Stimulated activated naive CD8-positive, alpha-beta T cell treated with anti-CD3 and anti-CD28 coated beads, Interleukin-15, amount 100 ng/mL, for 72 hours (primary cell): ENCODE measurements at regions not wholly inside any gene's neighbourhood (a gene's known extent, or its start where the extent isn't known, plus 50 kb on each side); places are given as distances from the start of the nearest gene placed in this dataset.

Source experiments
- ATAC-seq: fragments of 150-1000 bp; cut with Tn5 transposase; 2 replicates; pipeline ENCODE4 v1.10.0; 2021; ENCODE audit warnings: mild to moderate bottlenecking, moderate library complexity
- DNase-seq, 2 donors: peaks; one replicate each; pipeline ENCODE4 v3.0.0; 2021 to 2022
- H3K27ac Mint-ChIP-seq, 2 donors: one replicate each; pipeline ENCODE4 v1.8.0; 2022; ENCODE audit warnings: mild to moderate bottlenecking in 2 of 2, mixed read lengths in 2 of 2, moderate library complexity in 2 of 2
- H3K27me3 Mint-ChIP-seq: one replicate; pipeline ENCODE4 v1.8.0; 2022; ENCODE audit warnings: mixed read lengths
- H3K4me1 Mint-ChIP-seq: one replicate; pipeline ENCODE4 v1.8.0; 2022; ENCODE audit warnings: mild to moderate bottlenecking, mixed read lengths
- H3K4me3 Mint-ChIP-seq, 2 donors: one replicate each; pipeline ENCODE4 v1.8.0; 2022; ENCODE audit warnings: mild to moderate bottlenecking in 2 of 2, mixed read lengths in 2 of 2, moderate library complexity in 1 of 2
- H3K9me3 Mint-ChIP-seq, 2 donors: one replicate each; pipeline ENCODE4 v1.8.0; 2022; ENCODE audit warnings: mixed read lengths in 2 of 2

- peaks cover 3% of the 10 kb centered on the region for H3K27me3 Mint-ChIP-seq
- no peak overlapping the region for H3K4me3 Mint-ChIP-seq
- DNase-seq (no peak), ATAC-seq (no peak)
- H3K27ac Mint-ChIP-seq = no peak overlapping the region
- peaks cover 0 to 3% of the 10 kb centered on the region in 2 donors for H3K9me3 Mint-ChIP-seq
- H3K4me1 Mint-ChIP-seq = no peaks in the 10 kb centered on the region
Observed at GRCh38 chr6:84353459-84354423, 126.3 kb upstream of the CEP162 start.

- peaks cover 11% of the 10 kb centered on the region for H3K27me3 Mint-ChIP-seq
- ATAC-seq (no peak), DNase-seq (no peak)
- H3K4me1 Mint-ChIP-seq = no peaks in the 10 kb centered on the region
- no peak overlapping the region for H3K27ac Mint-ChIP-seq
- no peak overlapping the region for H3K4me3 Mint-ChIP-seq
- H3K9me3 Mint-ChIP-seq = peaks cover 0 to 4% of the 10 kb centered on the region in 2 donors
Observed at GRCh38 chr6:84350397-84350796, 123.0 kb upstream of the CEP162 start.

- no peak overlapping the region for H3K4me3 Mint-ChIP-seq
- DNase-seq (no peak), ATAC-seq (no peak)
- H3K27ac Mint-ChIP-seq = no peak overlapping the region
- H3K4me1 Mint-ChIP-seq = no peaks in the 10 kb centered on the region
- peaks cover 11% of the 10 kb centered on the region for H3K27me3 Mint-ChIP-seq
- peaks cover 0 to 4% of the 10 kb centered on the region in 2 donors for H3K9me3 Mint-ChIP-seq
Observed at GRCh38 chr6:84349542-84349941, 122.1 kb upstream of the CEP162 start.

GRCh38 chr6:84348801-84349200 lies 121.4 kb upstream of the CEP162 start:
- H3K27me3 Mint-ChIP-seq = peaks cover 11% of the 10 kb centered on the region
- H3K27ac Mint-ChIP-seq = no peak overlapping the region
- no peak overlapping the region for H3K4me3 Mint-ChIP-seq
- peaks cover 0 to 4% of the 10 kb centered on the region in 2 donors for H3K9me3 Mint-ChIP-seq
- H3K4me1 Mint-ChIP-seq = no peaks in the 10 kb centered on the region
- no peak for ATAC-seq
- no peak for DNase-seq

- Mint-ChIP-seq H3K4me3 (no peak overlapping the region), H3K27me3 (peaks cover 11% of the 10 kb centered on the region), H3K4me1 (no peaks in the 10 kb centered on the region), H3K27ac (no peak overlapping the region), H3K9me3 (peaks cover 2 to 4% of the 10 kb centered on the region in 2 donors)
- DNase-seq (no peak), ATAC-seq (no peak)
Observed at GRCh38 chr6:84346372-84346771, 118.9 kb upstream of the CEP162 start.

- Mint-ChIP-seq H3K27ac (no peak overlapping the region), H3K4me3 (no peak overlapping the region), H3K9me3 (peaks cover 12 to 18% of the 10 kb centered on the region in 2 donors), H3K27me3 (peaks cover 11% of the 10 kb centered on the region), H3K4me1 (no peaks in the 10 kb centered on the region)
- no peak for ATAC-seq
- DNase-seq = no peak
Observed at GRCh38 chr6:84344005-84344404, 116.6 kb upstream of the CEP162 start.

GRCh38 chr6:84340422-84340821 lies 113.0 kb upstream of the CEP162 start:
- H3K27me3 Mint-ChIP-seq = no peaks in the 10 kb centered on the region
- ATAC-seq = no peak
- H3K9me3 Mint-ChIP-seq = peaks cover 15 to 48% of the 10 kb centered on the region in 2 donors

GRCh38 chr6:84333842-84334241 lies 106.4 kb upstream of the CEP162 start:
- Mint-ChIP-seq H3K27me3 (no peaks in the 10 kb centered on the region), H3K27ac (no peak overlapping the region), H3K4me1 (no peaks in the 10 kb centered on the region), H3K9me3 (peaks cover 5 to 29% of the 10 kb centered on the region in 2 donors), H3K4me3 (no peak overlapping the region)
- ATAC-seq (no peak), DNase-seq (no peak)

More at GRCh38 chr6:84340422-84340821, 113.0 kb upstream of the CEP162 start:
- no peak for DNase-seq
- Mint-ChIP-seq H3K4me3 (no peak overlapping the region), H3K27ac (no peak overlapping the region), H3K4me1 (no peaks in the 10 kb centered on the region)

GRCh38 chr6:84332139-84333034 lies 104.9 kb upstream of the CEP162 start:
- Mint-ChIP-seq H3K4me1 (no peaks in the 10 kb centered on the region), H3K4me3 (no peak overlapping the region), H3K27me3 (no peaks in the 10 kb centered on the region), H3K27ac (no peak overlapping the region), H3K9me3 (peaks cover 5 to 16% of the 10 kb centered on the region in 2 donors)
- ATAC-seq (no peak), DNase-seq (no peak)

- Mint-ChIP-seq H3K4me3 (no peak overlapping the region), H3K27ac (no peak overlapping the region)
Observed at GRCh38 chr6:84330325-84330724, 102.9 kb upstream of the CEP162 start.

GRCh38 chr6:84329516-84329915 lies 102.1 kb upstream of the CEP162 start:
- Mint-ChIP-seq H3K4me1 (no peaks in the 10 kb centered on the region), H3K27ac (no peak overlapping the region), H3K9me3 (no peaks in the 10 kb centered on the region), H3K27me3 (no peaks in the 10 kb centered on the region), H3K4me3 (no peak overlapping the region)
- no peak for ATAC-seq
- DNase-seq = no peak

More at GRCh38 chr6:84330325-84330724, 102.9 kb upstream of the CEP162 start:
- Mint-ChIP-seq H3K4me1 (no peaks in the 10 kb centered on the region), H3K9me3 (no peaks in the 10 kb centered on the region), H3K27me3 (no peaks in the 10 kb centered on the region)
- ATAC-seq (no peak), DNase-seq (no peak)

GRCh38 chr6:84329077-84329476 lies 101.6 kb upstream of the CEP162 start:
- H3K27ac Mint-ChIP-seq = no peak overlapping the region
- no peak for DNase-seq
- no peaks in the 10 kb centered on the region for H3K4me1 Mint-ChIP-seq
- H3K27me3 Mint-ChIP-seq = no peaks in the 10 kb centered on the region
- H3K4me3 Mint-ChIP-seq = no peak overlapping the region
- H3K9me3 Mint-ChIP-seq = no peaks in the 10 kb centered on the region
- no peak for ATAC-seq

- H3K27me3 Mint-ChIP-seq = no peaks in the 10 kb centered on the region
- no peak overlapping the region for H3K27ac Mint-ChIP-seq
- no peak overlapping the region for H3K4me3 Mint-ChIP-seq
- H3K4me1 Mint-ChIP-seq = no peaks in the 10 kb centered on the region
- peaks cover 13 to 18% of the 10 kb centered on the region in 2 donors for H3K9me3 Mint-ChIP-seq
- ATAC-seq (no peak), DNase-seq (no peak)
Observed at GRCh38 chr6:84317463-84317862, 90.0 kb upstream of the CEP162 start.

GRCh38 chr6:84314377-84314898 lies 87.0 kb upstream of the CEP162 start:
- Mint-ChIP-seq H3K9me3 (peaks cover 10 to 13% of the 10 kb centered on the region in 2 donors), H3K27ac (no peak overlapping the region), H3K4me1 (no peaks in the 10 kb centered on the region), H3K4me3 (no peak overlapping the region), H3K27me3 (no peaks in the 10 kb centered on the region)
- DNase-seq = no peak
- ATAC-seq = no peak

- H3K27ac Mint-ChIP-seq = no peak overlapping the region
- no peaks in the 10 kb centered on the region for H3K27me3 Mint-ChIP-seq
- no peaks in the 10 kb centered on the region for H3K9me3 Mint-ChIP-seq
- no peaks in the 10 kb centered on the region for H3K4me1 Mint-ChIP-seq
- ATAC-seq (no peak), DNase-seq (no peak)
- no peak overlapping the region for H3K4me3 Mint-ChIP-seq
Observed at GRCh38 chr6:84309336-84309735, 81.9 kb upstream of the CEP162 start.
